IMR-90 (cell line): ENCODE measurements at regions not wholly inside any gene's neighbourhood (a gene's known extent, or its start where the extent isn't known, plus 50 kb on each side); places are given as distances from the start of the nearest gene placed in this dataset.

Experiments used
- ATAC-seq: fragments of 200-7000 bp; cut with Tn5 transposase; 2 replicates; pipeline ENCODE4 v1.9.1; 2020; ENCODE audit warnings: low read depth, mild to moderate bottlenecking, moderate library complexity
- BruUV-seq: library from RNA; stranded (reverse); fragments of 400-500 nt; replicated peaks from 2 replicates; lab custom pipeline; 2021; lab: Mats Ljungman, UMichigan
- CTCF ChIA-PET: fragments of 300-600 bp; formaldehyde crosslinking; extraction: SDS; loops from one replicate; lab custom pipeline; 2021; ENCODE audit warnings: antibody characterized with exemption; lab: Yijun Ruan, JAX
- POLR2A ChIA-PET: fragments of 300-600 bp; sonication (Branson Sonifier 250); formaldehyde crosslinking; loops from one replicate; lab custom pipeline; 2022; ENCODE audit warnings: antibody characterized with exemption; ENCODE audit not compliant: unreplicated experiment; lab: Charles Lee
- DNase-seq: peaks from one replicate; pipeline ENCODE4 v3.0.0; 2013
- H2AFZ ChIP-seq: replicated peaks from 2 replicates; pipeline ENCODE3; 2013; ENCODE audit warnings: low read length, mild to moderate bottlenecking; ENCODE audit not compliant: poor library complexity
- H2AK5ac ChIP-seq: 2 replicates; pipeline ENCODE4 v1.6.1; 2013; ENCODE audit warnings: low read depth, low read length, inconsistent platforms
- H2AK9ac ChIP-seq: replicated peaks from 2 replicates; pipeline ENCODE3; 2013; ENCODE audit warnings: mild to moderate bottlenecking, low read depth, low read length, moderate library complexity; ENCODE audit not compliant: poor library complexity
- H2BK120ac ChIP-seq: 2 replicates; pipeline ENCODE4 v1.6.1; 2013; ENCODE audit warnings: low read depth, low read length, inconsistent platforms
- H2BK15ac ChIP-seq: 3 replicates; pipeline ENCODE4 v1.6.1; 2013; ENCODE audit warnings: low read depth, low read length, inconsistent platforms
- H2BK20ac ChIP-seq: 2 replicates; pipeline ENCODE4 v1.6.1; 2013; ENCODE audit warnings: low read depth, mild to moderate bottlenecking, inconsistent platforms, low read length, moderate library complexity
- H2BK5ac ChIP-seq: 2 replicates; pipeline ENCODE4 v1.6.1; 2013; ENCODE audit warnings: mild to moderate bottlenecking, low read depth, low read length, inconsistent platforms; ENCODE audit not compliant: poor library complexity, severe bottlenecking
- H3K14ac ChIP-seq: replicated peaks from 2 replicates; pipeline ENCODE4 v1.6.1; 2013; ENCODE audit warnings: low read depth, low read length, inconsistent platforms
- H3K18ac ChIP-seq: 2 replicates; pipeline ENCODE4 v1.6.1; 2013; ENCODE audit warnings: low read depth, low read length, control low read depth
- H3K23ac ChIP-seq: 2 replicates; pipeline ENCODE4 v1.6.1; 2013; ENCODE audit warnings: low read depth, low read length, inconsistent platforms
- H3K27ac ChIP-seq: 2 replicates; pipeline ENCODE4 v1.5.1; 2013; ENCODE audit warnings: mild to moderate bottlenecking, control low read depth, low read length; ENCODE audit not compliant: insufficient read depth
- H3K27me3 ChIP-seq: 2 replicates; pipeline ENCODE4 v1.6.1; 2013; ENCODE audit warnings: low read length; ENCODE audit not compliant: control insufficient read depth, insufficient read depth
- H3K36me3 ChIP-seq: 2 replicates; pipeline ENCODE4 v1.6.1; 2013; ENCODE audit warnings: low read length, mixed read lengths; ENCODE audit not compliant: control insufficient read depth, insufficient read depth
- H3K4ac ChIP-seq: 2 replicates; pipeline ENCODE4 v1.6.1; 2013; ENCODE audit warnings: low read depth, low read length, inconsistent platforms
- H3K4me1 ChIP-seq: 2 replicates; pipeline ENCODE4 v1.6.1; 2013; ENCODE audit warnings: low read length, mixed read lengths; ENCODE audit not compliant: control insufficient read depth, insufficient read depth
- H3K4me2 ChIP-seq: 2 replicates; pipeline ENCODE4 v1.6.1; 2013; ENCODE audit warnings: low read depth, mild to moderate bottlenecking, control low read depth, low read length, moderate library complexity
- H3K4me3 ChIP-seq: 2 replicates; pipeline ENCODE4 v1.5.1; 2013; ENCODE audit warnings: low read depth, mild to moderate bottlenecking, control low read depth, low read length, moderate library complexity; ENCODE audit not compliant: insufficient read depth
- H3K56ac ChIP-seq: 2 replicates; pipeline ENCODE4 v1.6.1; 2013; ENCODE audit warnings: low read length, inconsistent platforms; ENCODE audit not compliant: insufficient read depth; ENCODE audit errors: extremely low read depth
- H3K79me1 ChIP-seq, 2 experiments: 2 replicates each; pipeline ENCODE4 v1.6.1; 2013; ENCODE audit warnings: low read length in 2 of 2, inconsistent platforms in 1 of 2, low read depth in 1 of 2
- H3K9ac ChIP-seq: 2 replicates; pipeline ENCODE4 v1.6.1; 2013; ENCODE audit warnings: low read depth, low read length, control low read depth
- H3K9me1 ChIP-seq: 2 replicates; pipeline ENCODE4 v1.6.1; 2013; ENCODE audit warnings: low read length, inconsistent platforms; ENCODE audit not compliant: insufficient read depth
- H3K9me3 ChIP-seq: 2 replicates; pipeline ENCODE4 v1.6.1; 2013; ENCODE audit warnings: low read length; ENCODE audit not compliant: control insufficient read depth, insufficient read depth
- H4K20me1 ChIP-seq: 2 replicates; pipeline ENCODE4 v1.6.1; 2013; ENCODE audit warnings: low read length, inconsistent platforms; ENCODE audit not compliant: insufficient read depth
- H4K5ac ChIP-seq: 2 replicates; pipeline ENCODE4 v1.6.1; 2013; ENCODE audit warnings: mild to moderate bottlenecking, low read depth, low read length, control low read depth
- H4K8ac ChIP-seq, 2 experiments: 2 replicates each; pipeline ENCODE4 v1.6.1; 2013; ENCODE audit warnings: low read depth in 2 of 2, low read length in 2 of 2, control low read depth in 1 of 2, inconsistent platforms in 1 of 2
- H4K91ac ChIP-seq: 2 replicates; pipeline ENCODE4 v1.6.1; 2013; ENCODE audit warnings: low read depth, low read length, inconsistent platforms; ENCODE audit not compliant: insufficient read depth
- CEBPB ChIP-seq: IDR thresholded peaks from 2 replicates; pipeline ENCODE4 v1.6.1; 2012; ENCODE audit warnings: low read depth, low read length, improper control_type of control experiment
- CHD1 ChIP-seq: IDR thresholded peaks from 2 replicates; pipeline ENCODE4 v1.6.1; 2012; ENCODE audit warnings: low read depth, low read length, improper control_type of control experiment
- NFE2L2 ChIP-seq: fragments of 150-350 bp; IDR thresholded peaks from 2 replicates; pipeline ENCODE4 v1.6.1; 2016; ENCODE audit warnings: low read depth, mild to moderate bottlenecking, low read length
- WGBS, 2 experiments: methylation state at CpG; one replicate each; pipeline versions ENCODE4 v1.1.5 to v1.1.7; 2013; ENCODE audit warnings: missing lambda C conversion rate in 2 of 2; ENCODE audit not compliant: insufficient read length in 1 of 2; ENCODE audit errors: extremely low coverage in 2 of 2; 5-methylcytosine and 5-hydroxymethylcytosine counted together
- dilution Hi-C: fragments of 300-500 bp; cut with HindIII; formaldehyde crosslinking; loops from one replicate; pipeline ENCODE4 v1.14.3; 2018; ENCODE audit warnings: low sequenced_read_pairs; ENCODE audit not compliant: unreplicated experiment
- in situ Hi-C: fragments of 300-500 bp; cut with MboI; formaldehyde crosslinking; loops from 3 replicates; pipeline ENCODE4 v1.14.3; 2019; ENCODE audit warnings: low sequenced_read_pairs, inconsistent platforms, mixed read lengths
- intact Hi-C: fragments of 100-400 bp; cut with micrococcal nuclease; formaldehyde crosslinking; loops from 2 replicates; pipeline ENCODE4 v1.10.0; 2022
- TF ChIP-seq, protein P1 (sequence below): fragments of 150-350 bp; IDR thresholded peaks from 2 replicates; pipeline ENCODE4 v1.6.1; 2016; ENCODE audit warnings: low read depth, mild to moderate bottlenecking, low read length, moderate library complexity, borderline replicate concordance

DNA sequence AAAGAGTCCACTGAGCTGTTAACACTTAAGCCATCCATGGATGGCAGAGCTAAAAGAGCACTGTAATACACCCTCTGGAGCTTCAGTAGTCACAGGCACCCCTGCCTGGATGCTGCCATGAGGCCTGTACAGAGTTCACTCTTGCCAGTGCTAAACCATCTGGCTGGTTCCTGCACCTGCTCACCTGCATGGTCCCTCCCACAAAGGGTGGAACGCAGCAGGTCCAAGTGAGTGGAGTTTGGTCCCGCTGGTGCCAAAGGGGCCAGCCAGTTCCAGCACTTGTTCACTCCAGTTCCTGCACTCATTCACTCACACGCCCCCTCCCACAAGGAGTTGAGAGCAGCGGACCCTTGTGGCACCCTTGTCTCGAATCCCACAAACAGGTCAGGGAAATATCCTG lies 503.5 kb downstream of the HACE1 start:
- dilution Hi-C loops, result no loop called here

More for the DNA sequence above, 503.5 kb downstream of the HACE1 start:
- no peak overlapping the region for H3K56ac ChIP-seq
- H3K18ac ChIP-seq, result no peak overlapping the region
- DNase-seq, result no peak
- H3K23ac ChIP-seq, result no peak overlapping the region
- no peak overlapping the region for H3K9ac ChIP-seq
- no peak overlapping the region for H2BK15ac ChIP-seq
- no peak overlapping the region for H2BK5ac ChIP-seq
- no peak overlapping the region for H2AFZ ChIP-seq
- H3K14ac ChIP-seq, result no peak overlapping the region
- peaks cover 9% of the 10 kb centered on the region for H3K9me3 ChIP-seq
- no peak overlapping the region for H2AK5ac ChIP-seq
- H3K4ac ChIP-seq, result no peak overlapping the region
- in situ Hi-C loops (no loop called here), intact Hi-C loops (no loop called here)
- ATAC-seq, result no peak
- no peaks in the 10 kb centered on the region for H3K79me1 ChIP-seq
- H3K27me3 ChIP-seq, result no peaks in the 10 kb centered on the region
- ChIA-PET CTCF (no interaction called here), POLR2A (no interaction called here)
- H3K4me3 ChIP-seq, result no peak overlapping the region
- no peak overlapping the region for H3K27ac ChIP-seq
- H2BK20ac ChIP-seq, result no peak overlapping the region
- BruUV-seq, result no TSS peak
- H4K8ac ChIP-seq, result no peak overlapping the region
- H3K4me2 ChIP-seq, result no peak overlapping the region
- no peak overlapping the region for H2BK120ac ChIP-seq
- H3K9me1 ChIP-seq, result no peaks in the 10 kb centered on the region
- no peak overlapping the region for H4K5ac ChIP-seq
- WGBS, 2 experiments, result no CpG with 5 or more reads among the region's 5 CpGs
- no peaks in the 10 kb centered on the region for H3K36me3 ChIP-seq
- no peak overlapping the region for H4K91ac ChIP-seq
- no peak for TF ChIP-seq NFE2L2
- TF ChIP-seq CHD1, result no peak
- TF ChIP-seq CEBPB, result no peak
- TF ChIP-seq, protein P1, sequence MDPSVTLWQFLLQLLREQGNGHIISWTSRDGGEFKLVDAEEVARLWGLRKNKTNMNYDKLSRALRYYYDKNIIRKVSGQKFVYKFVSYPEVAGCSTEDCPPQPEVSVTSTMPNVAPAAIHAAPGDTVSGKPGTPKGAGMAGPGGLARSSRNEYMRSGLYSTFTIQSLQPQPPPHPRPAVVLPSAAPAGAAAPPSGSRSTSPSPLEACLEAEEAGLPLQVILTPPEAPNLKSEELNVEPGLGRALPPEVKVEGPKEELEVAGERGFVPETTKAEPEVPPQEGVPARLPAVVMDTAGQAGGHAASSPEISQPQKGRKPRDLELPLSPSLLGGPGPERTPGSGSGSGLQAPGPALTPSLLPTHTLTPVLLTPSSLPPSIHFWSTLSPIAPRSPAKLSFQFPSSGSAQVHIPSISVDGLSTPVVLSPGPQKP, result no peak
- no peak overlapping the region for H2AK9ac ChIP-seq
- H4K20me1 ChIP-seq, result no peaks in the 10 kb centered on the region
- H3K4me1 ChIP-seq, result no peaks in the 10 kb centered on the region
